Skeletal muscle cell (primary cell): ENCODE measurements at regions not wholly inside any gene's neighbourhood (a gene's known extent, or its start where the extent isn't known, plus 50 kb on each side); places are given as distances from the start of the nearest gene placed in this dataset.
"Not testable (repeated sequence)": the region's sequence is repeated elsewhere in the genome, so short reads cannot be mapped to it uniquely, and the experiment has no call there.

Source experiments
- DNase-seq: peaks from one replicate; pipeline ENCODE4 v3.0.0-alpha.2; 2010; ENCODE audit warnings: low read depth
- H3K4me3 ChIP-seq: 2 replicates; pipeline ENCODE4 v1.5.1; 2011; ENCODE audit warnings: low read depth, mild to moderate bottlenecking, control low read depth, low read length, moderate library complexity

GRCh38 chr12:82529101-82529500, 157.6 kb upstream of the TMTC2 start:
- no peak for DNase-seq
- H3K4me3 ChIP-seq = no peak overlapping the region

- no peak for DNase-seq
- no peak overlapping the region for H3K4me3 ChIP-seq
These were observed 156.8 kb upstream of the TMTC2 start for GRCh38 chr12:82529954-82530353.

- H3K4me3 ChIP-seq = no peak overlapping the region
- no peak for DNase-seq
These were observed 156.3 kb upstream of the TMTC2 start for GRCh38 chr12:82530394-82530793.

- DNase-seq = no peak
- H3K4me3 ChIP-seq = no peak overlapping the region
These were observed 153.4 kb upstream of the TMTC2 start for GRCh38 chr12:82533341-82533740.

GRCh38 chr12:82537436-82537835, 149.3 kb upstream of the TMTC2 start:
- no peak overlapping the region for H3K4me3 ChIP-seq
- no peak for DNase-seq

- H3K4me3 ChIP-seq = no peak overlapping the region
- DNase-seq = no peak
These were observed 132.2 kb upstream of the TMTC2 start for GRCh38 chr12:82554529-82554928.

GRCh38 chr12:82555699-82556098, 131.0 kb upstream of the TMTC2 start:
- no peak for DNase-seq
- H3K4me3 ChIP-seq = no peak overlapping the region

- DNase-seq = no peak
- H3K4me3 ChIP-seq = no peak overlapping the region
These were observed 120.7 kb upstream of the TMTC2 start for GRCh38 chr12:82565966-82566365.

- no peak for DNase-seq
- H3K4me3 ChIP-seq = no peak overlapping the region
These were observed 119.0 kb upstream of the TMTC2 start for GRCh38 chr12:82567688-82568087.

GRCh38 chr12:82574191-82574590, 112.5 kb upstream of the TMTC2 start:
- no peak for DNase-seq
- no peak overlapping the region for H3K4me3 ChIP-seq

- DNase-seq = no peak
- H3K4me3 ChIP-seq = no peak overlapping the region
These were observed 108.0 kb upstream of the TMTC2 start for GRCh38 chr12:82578725-82579124.

GRCh38 chr12:82583756-82584155, 103.0 kb upstream of the TMTC2 start:
- H3K4me3 ChIP-seq = no peak overlapping the region

GRCh38 chr12:82593143-82593542, 93.6 kb upstream of the TMTC2 start:
- DNase-seq = no peak
- no peak overlapping the region for H3K4me3 ChIP-seq

More at GRCh38 chr12:82583756-82584155, 103.0 kb upstream of the TMTC2 start:
- no peak for DNase-seq

GRCh38 chr12:82593901-82594396, 92.8 kb upstream of the TMTC2 start:
- no peak for DNase-seq
- H3K4me3 ChIP-seq = no peak overlapping the region

GRCh38 chr12:82595941-82596340, 90.8 kb upstream of the TMTC2 start:
- peak; percentile 1 for DNase-seq
- H3K4me3 ChIP-seq = no peak overlapping the region

GRCh38 chr12:82596483-82596882, 90.2 kb upstream of the TMTC2 start:
- H3K4me3 ChIP-seq = no peak overlapping the region
- no peak for DNase-seq

- no peak overlapping the region for H3K4me3 ChIP-seq
- no peak for DNase-seq
These were observed 86.3 kb upstream of the TMTC2 start for GRCh38 chr12:82600379-82600778.

- H3K4me3 ChIP-seq, DNase-seq: not testable (repeated sequence)
These were observed 83.1 kb upstream of the TMTC2 start for GRCh38 chr12:82603647-82604046.

GRCh38 chr12:82605115-82605514, 81.6 kb upstream of the TMTC2 start:
- no peak overlapping the region for H3K4me3 ChIP-seq
- DNase-seq = no peak

GRCh38 chr12:82608706-82609105, 78.0 kb upstream of the TMTC2 start:
- DNase-seq = no peak
- no peak overlapping the region for H3K4me3 ChIP-seq

GRCh38 chr12:82609234-82609914, 77.3 kb upstream of the TMTC2 start:
- no peak for DNase-seq
- H3K4me3 ChIP-seq = no peak overlapping the region

GRCh38 chr12:82619644-82620043, 67.1 kb upstream of the TMTC2 start:
- DNase-seq = no peak
- H3K4me3 ChIP-seq = no peak overlapping the region
